Prostate gland (tissue), 2 donors: ENCODE measurements at regions not wholly inside any gene's neighbourhood (a gene's known extent, or its start where the extent isn't known, plus 50 kb on each side); places are given as distances from the start of the nearest gene placed in this dataset.
"Not testable (repeated sequence)": the region's sequence is repeated elsewhere in the genome, so short reads cannot be mapped to it uniquely, and the experiment has no call there.

Experiments
- DNase-seq: peaks from one replicate; pipeline ENCODE4 v3.0.0-alpha.2; 2019; ENCODE audit warnings: low spot score
- H3K27ac ChIP-seq, 2 donors: fragments of 200-600 bp; sonication (generic); 2 replicates each; pipeline ENCODE4 v1.5.1; 2017 to 2019
- H3K27me3 ChIP-seq: fragments of 200-600 bp; sonication (generic); replicated peaks from 2 replicates; pipeline ENCODE4 v1.5.1; 2019; ENCODE audit not compliant: insufficient read depth
- H3K36me3 ChIP-seq, 2 donors: fragments of 200-600 bp; sonication (generic); 1 replicate in 1 of 2; 2 replicates in 1 of 2; pipeline versions ENCODE4 v1.5.1 to v1.8.1; 2017 to 2019
- H3K4me1 ChIP-seq: fragments of 200-600 bp; sonication (generic); replicated peaks from 2 replicates; pipeline ENCODE4 v1.5.1; 2019
- H3K4me3 ChIP-seq, 2 donors: fragments of 200-600 bp; sonication (generic); 2 replicates each; pipeline ENCODE4 v1.5.1; 2017 to 2019
- H3K9me3 ChIP-seq: fragments of 200-600 bp; sonication (generic); 2 replicates; pipeline ENCODE4 v1.5.1; 2017
- POLR2A ChIP-seq: fragments of 450-650 bp; IDR thresholded peaks from one replicate; pipeline ENCODE4 v1.6.1; 2016; ENCODE audit warnings: antibody characterized with exemption, mild to moderate bottlenecking
- POLR2AphosphoS5 ChIP-seq: sonication (generic); formaldehyde crosslinking; IDR thresholded peaks from one replicate; pipeline ENCODE4 v1.6.1; 2017; ENCODE audit warnings: antibody characterized with exemption
- WGBS: methylation state at CpG from one replicate; pipeline ENCODE4 v1.1.5; 2018; 5-methylcytosine and 5-hydroxymethylcytosine counted together
- intact Hi-C: fragments of 100-400 bp; cut with DNase I; formaldehyde crosslinking; loops from one replicate; pipeline ENCODE4 v1.14.2; 2022
- TF ChIP-seq, protein P1 (sequence below), 4 experiments: fragments of 200-600 bp in 2 of 4; fragments of 450-650 bp in 2 of 4; sonication (generic) in 2 of 4; IDR thresholded peaks; 1 replicate in 3 of 4; 2 replicates in 1 of 4; pipeline ENCODE4 v1.5.1; 2016 to 2019; ENCODE audit warnings: antibody characterized with exemption in 4 of 4, mild to moderate bottlenecking in 2 of 4, moderate library complexity in 2 of 4

- WGBS, result 36% methylated on average over 1 of the region's 1 CpG
Observed at GRCh38 chr6:119760046-119760445, 410.5 kb upstream of the MAN1A1 start.

DNA sequence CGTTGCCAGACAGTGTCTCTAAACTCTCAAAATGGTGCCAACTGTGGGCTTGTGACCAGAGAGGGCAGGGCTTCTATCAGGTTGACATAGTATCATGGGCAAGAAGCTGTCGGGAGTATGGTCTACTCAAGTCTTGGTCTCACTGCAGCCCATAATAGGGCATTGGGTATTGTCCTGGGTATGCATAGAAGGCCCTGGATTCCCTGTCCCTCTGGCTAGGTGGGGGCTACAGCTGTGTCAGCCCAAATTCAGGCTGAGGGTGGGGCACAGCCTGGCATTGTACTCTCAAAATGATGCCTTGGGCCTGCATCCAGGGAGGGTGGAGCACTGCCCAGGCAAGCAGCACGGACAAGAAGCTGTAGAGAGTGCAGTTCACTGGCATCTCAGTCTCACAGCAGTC, 408.8 kb upstream of the MAN1A1 start:
- no peak overlapping the region for H3K4me3 ChIP-seq
- H3K27me3 ChIP-seq, result no peaks in the 10 kb centered on the region
- DNase-seq, result no peak
- intact Hi-C loops, result no loop called here
- H3K36me3 ChIP-seq, result no peaks in the 10 kb centered on the region
- H3K9me3 ChIP-seq, result no peaks in the 10 kb centered on the region
- no peak overlapping the region for H3K27ac ChIP-seq
- no peaks in the 10 kb centered on the region for H3K4me1 ChIP-seq
- TF ChIP-seq POLR2A, result no peak
- TF ChIP-seq, protein P1, sequence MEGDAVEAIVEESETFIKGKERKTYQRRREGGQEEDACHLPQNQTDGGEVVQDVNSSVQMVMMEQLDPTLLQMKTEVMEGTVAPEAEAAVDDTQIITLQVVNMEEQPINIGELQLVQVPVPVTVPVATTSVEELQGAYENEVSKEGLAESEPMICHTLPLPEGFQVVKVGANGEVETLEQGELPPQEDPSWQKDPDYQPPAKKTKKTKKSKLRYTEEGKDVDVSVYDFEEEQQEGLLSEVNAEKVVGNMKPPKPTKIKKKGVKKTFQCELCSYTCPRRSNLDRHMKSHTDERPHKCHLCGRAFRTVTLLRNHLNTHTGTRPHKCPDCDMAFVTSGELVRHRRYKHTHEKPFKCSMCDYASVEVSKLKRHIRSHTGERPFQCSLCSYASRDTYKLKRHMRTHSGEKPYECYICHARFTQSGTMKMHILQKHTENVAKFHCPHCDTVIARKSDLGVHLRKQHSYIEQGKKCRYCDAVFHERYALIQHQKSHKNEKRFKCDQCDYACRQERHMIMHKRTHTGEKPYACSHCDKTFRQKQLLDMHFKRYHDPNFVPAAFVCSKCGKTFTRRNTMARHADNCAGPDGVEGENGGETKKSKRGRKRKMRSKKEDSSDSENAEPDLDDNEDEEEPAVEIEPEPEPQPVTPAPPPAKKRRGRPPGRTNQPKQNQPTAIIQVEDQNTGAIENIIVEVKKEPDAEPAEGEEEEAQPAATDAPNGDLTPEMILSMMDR (IDR thresholded peaks at IDR 0.05), result no peak
- no peak for TF ChIP-seq POLR2AphosphoS5
- WGBS, result 62% methylated on average over 3 of the region's 3 CpGs

More at GRCh38 chr6:119760046-119760445, 410.5 kb upstream of the MAN1A1 start:
- H3K4me1 ChIP-seq, result no peaks in the 10 kb centered on the region
- intact Hi-C loops, result no loop called here
- no peak overlapping the region for H3K27ac ChIP-seq
- no peaks in the 10 kb centered on the region for H3K27me3 ChIP-seq
- H3K36me3 ChIP-seq, result no peaks in the 10 kb centered on the region
- DNase-seq, result no peak
- H3K9me3 ChIP-seq, result no peaks in the 10 kb centered on the region
- TF ChIP-seq, protein P1 (IDR thresholded peaks at IDR 0.05), result no peak
- no peak for TF ChIP-seq POLR2A
- TF ChIP-seq POLR2AphosphoS5, result no peak
- H3K4me3 ChIP-seq, result no peak overlapping the region

DNA sequence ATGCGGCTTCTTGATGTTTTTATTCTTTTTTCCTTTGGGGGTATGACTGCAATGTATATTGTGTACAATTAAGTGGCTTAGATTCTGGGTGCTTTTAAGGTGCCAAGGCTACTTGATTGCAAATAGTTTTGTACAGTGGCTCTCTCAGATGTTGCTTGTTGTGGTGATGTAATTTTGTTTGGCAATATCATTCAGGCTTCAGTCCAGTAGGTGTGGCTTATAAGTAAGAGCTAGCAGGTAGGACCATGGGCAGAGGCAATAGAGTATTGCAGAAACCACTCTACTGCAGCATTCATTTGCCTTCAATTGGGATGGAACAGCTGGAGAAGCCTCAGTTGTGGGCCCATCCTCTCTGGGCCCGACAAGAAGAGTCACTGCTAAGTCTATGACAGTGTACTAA, 407.9 kb upstream of the MAN1A1 start:
- Histone ChIP-seq H3K36me3 (no peaks in the 10 kb centered on the region), H3K4me3 (no peak overlapping the region), H3K4me1 (no peaks in the 10 kb centered on the region), H3K9me3 (no peaks in the 10 kb centered on the region), H3K27ac (no peak overlapping the region), H3K27me3 (no peaks in the 10 kb centered on the region)
- no peak for DNase-seq
- TF ChIP-seq, protein P1 (IDR thresholded peaks at IDR 0.05), result no peak
- TF ChIP-seq POLR2A (no peak), POLR2AphosphoS5 (no peak)
- 89% methylated on average over 2 of the region's 2 CpGs for WGBS
- intact Hi-C loops, result no loop called here

GRCh38 chr6:119749335-119749734, 399.8 kb upstream of the MAN1A1 start:
- no peak for TF ChIP-seq POLR2AphosphoS5
- TF ChIP-seq POLR2A, result no peak
- TF ChIP-seq, protein P1 (IDR thresholded peaks at IDR 0.05), result no peak
- Histone ChIP-seq H3K4me3 (no peak overlapping the region), H3K36me3 (no peaks in the 10 kb centered on the region), H3K27ac (no peak overlapping the region), H3K4me1 (no peaks in the 10 kb centered on the region), H3K27me3 (no peaks in the 10 kb centered on the region), H3K9me3 (no peaks in the 10 kb centered on the region)
- intact Hi-C loops, result no loop called here
- 83% methylated on average over 4 of the region's 4 CpGs for WGBS
- no peak for DNase-seq

GRCh38 chr6:119748535-119748934, 399.0 kb upstream of the MAN1A1 start:
- H3K27ac ChIP-seq, H3K9me3 ChIP-seq, DNase-seq, H3K36me3 ChIP-seq, H3K4me1 ChIP-seq, intact Hi-C loops, H3K27me3 ChIP-seq, H3K4me3 ChIP-seq: not testable (repeated sequence)
- 84% methylated on average over 3 of the region's 3 CpGs for WGBS
